Fibroblast of pulmonary artery (primary cell): ENCODE measurements at regions not wholly inside any gene's neighbourhood (a gene's known extent, or its start where the extent isn't known, plus 50 kb on each side); places are given as distances from the start of the nearest gene placed in this dataset.

Source experiments
- DNase-seq: peaks from one replicate; pipeline ENCODE4 v3.0.0-alpha.2; 2010; ENCODE audit warnings: low read depth
- H3K4me3 ChIP-seq: replicated peaks from 2 replicates; pipeline ENCODE4 v1.5.1; 2011; ENCODE audit warnings: low read depth, mild to moderate bottlenecking, control low read depth, low read length, moderate library complexity
- TF ChIP-seq, protein P1 (sequence below): IDR thresholded peaks from 2 replicates; pipeline ENCODE4 v1.5.1; 2011; ENCODE audit warnings: mild to moderate bottlenecking, control low read depth, low read length, inconsistent platforms; ENCODE audit errors: missing control alignments

DNA sequence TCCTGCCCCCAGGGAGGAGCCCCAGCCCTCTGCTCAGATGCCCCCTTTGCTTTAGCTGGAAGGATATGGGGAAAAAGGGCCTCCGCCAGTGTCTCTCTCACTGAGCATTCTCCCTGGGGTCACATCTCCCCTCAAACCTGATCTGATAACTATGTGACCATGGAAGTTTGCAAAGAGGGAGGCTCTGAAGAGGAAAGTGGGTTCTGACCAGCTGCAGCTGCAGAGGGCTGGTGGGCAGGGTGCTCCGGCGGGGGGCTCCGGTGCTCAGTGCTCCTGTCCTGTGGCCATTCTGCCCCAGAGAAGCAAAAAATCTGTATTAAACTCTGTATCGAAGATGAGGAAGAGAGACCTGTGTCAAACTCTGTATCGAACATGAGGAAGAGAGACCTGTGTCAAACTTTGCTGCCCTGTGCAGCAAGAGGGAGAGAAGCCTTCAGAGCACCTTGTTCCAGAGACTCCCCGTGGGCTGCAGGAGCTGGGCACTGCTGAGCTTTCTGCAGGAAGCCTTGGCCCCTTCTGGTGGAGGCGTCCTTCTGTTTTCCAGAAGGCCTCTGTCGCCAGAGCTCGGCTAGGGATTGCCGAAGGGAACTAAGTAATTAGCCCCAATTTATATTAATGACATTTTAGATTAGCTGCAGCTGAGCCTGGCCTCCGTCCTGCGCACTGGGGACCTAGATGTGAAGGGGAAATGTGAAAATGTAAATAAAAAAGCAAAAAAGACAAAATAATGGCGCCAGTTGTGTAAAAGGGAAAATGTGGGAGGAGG, 186.2 kb upstream of the C1orf174 start:
- DNase-seq = no peak
- TF ChIP-seq, protein P1, sequence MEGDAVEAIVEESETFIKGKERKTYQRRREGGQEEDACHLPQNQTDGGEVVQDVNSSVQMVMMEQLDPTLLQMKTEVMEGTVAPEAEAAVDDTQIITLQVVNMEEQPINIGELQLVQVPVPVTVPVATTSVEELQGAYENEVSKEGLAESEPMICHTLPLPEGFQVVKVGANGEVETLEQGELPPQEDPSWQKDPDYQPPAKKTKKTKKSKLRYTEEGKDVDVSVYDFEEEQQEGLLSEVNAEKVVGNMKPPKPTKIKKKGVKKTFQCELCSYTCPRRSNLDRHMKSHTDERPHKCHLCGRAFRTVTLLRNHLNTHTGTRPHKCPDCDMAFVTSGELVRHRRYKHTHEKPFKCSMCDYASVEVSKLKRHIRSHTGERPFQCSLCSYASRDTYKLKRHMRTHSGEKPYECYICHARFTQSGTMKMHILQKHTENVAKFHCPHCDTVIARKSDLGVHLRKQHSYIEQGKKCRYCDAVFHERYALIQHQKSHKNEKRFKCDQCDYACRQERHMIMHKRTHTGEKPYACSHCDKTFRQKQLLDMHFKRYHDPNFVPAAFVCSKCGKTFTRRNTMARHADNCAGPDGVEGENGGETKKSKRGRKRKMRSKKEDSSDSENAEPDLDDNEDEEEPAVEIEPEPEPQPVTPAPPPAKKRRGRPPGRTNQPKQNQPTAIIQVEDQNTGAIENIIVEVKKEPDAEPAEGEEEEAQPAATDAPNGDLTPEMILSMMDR = no peak
- no peak overlapping the region for H3K4me3 ChIP-seq

DNA sequence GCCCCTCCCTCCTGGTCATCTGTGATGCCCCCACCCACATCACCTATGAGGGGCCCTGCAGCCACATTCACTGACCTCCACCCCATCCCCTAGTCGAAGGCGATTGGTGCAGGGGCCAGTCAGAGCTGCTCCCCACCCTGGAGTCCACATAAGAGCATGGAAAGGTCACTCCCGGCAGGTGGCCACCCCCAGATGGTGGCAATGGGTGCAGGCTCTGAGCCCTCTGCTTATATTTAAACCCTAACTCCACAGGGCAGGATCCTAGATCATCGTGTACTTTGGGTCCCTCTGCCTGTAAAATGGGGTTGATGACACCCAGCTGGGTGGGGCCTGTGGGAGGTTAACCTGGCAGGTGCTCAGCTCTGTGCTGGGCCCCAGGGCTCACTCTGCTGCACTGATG, 186.8 kb upstream of the C1orf174 start:
- DNase-seq = no peak
- TF ChIP-seq, protein P1 = no peak
- no peak overlapping the region for H3K4me3 ChIP-seq

DNA sequence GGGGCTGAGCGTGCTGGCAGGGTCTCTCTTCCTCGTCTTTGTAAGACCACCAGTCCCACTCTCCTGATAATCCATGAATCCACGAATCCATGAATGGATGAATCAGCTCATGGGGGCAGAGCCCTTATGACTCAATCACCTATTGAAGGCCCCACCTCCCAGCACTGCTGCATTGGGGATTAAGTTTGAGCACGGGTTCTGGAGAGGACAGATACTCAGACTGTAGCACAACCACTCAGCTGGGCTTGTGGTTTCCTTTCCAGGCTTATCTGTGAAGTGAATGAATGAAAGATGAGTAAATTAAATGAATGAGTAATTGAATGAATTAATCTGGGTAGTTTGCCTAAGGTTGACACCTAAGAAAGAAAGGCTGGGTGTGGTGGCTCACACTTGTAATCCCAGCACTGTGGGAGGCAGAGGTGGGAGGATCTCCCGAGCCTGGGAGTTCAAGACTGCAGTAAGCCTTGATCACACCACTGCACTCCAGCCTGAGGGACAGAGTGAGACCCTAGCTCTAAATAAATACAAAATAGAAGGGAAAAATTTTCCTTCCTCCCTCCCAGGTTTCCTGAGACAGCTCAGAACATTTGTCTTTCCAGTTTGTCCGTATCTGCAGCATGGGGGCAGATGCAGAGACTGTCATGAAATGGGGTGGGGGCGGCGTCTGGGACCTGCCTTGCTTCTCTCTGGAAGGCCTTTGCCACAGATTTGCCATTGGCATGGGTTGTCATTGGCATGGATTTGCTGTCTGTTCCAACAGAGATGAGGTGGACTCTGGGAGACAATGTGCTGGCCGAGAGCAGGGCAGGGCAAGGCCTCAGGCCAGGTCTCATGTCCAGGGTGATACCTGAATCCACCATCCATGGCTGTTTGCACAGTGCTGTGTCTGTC, 187.7 kb upstream of the C1orf174 start:
- DNase-seq = no peak
- H3K4me3 ChIP-seq = no peak overlapping the region
- TF ChIP-seq, protein P1 = no peak

DNA sequence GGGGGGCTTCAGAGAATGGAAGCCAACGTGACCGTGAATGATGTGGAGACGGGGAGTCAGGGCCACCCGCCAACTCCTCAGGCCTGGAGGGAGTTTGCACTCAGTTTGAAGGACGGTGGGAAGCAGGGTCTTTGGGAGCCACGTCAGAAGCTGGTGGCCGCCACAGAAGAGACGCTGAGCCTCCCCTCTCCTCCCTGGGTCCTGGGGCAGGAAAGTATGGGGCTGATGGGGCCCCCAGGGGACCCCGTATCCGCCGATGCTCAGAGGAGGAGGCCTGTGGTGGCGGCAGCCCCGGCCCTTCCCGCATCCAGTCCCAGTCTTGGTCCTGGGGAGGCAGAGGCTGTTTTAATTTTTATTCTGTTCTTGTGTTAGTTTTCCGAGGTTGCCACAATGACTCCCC, 188.6 kb upstream of the C1orf174 start:
- no peak overlapping the region for H3K4me3 ChIP-seq
- TF ChIP-seq, protein P1 = no peak
- DNase-seq = no peak

DNA sequence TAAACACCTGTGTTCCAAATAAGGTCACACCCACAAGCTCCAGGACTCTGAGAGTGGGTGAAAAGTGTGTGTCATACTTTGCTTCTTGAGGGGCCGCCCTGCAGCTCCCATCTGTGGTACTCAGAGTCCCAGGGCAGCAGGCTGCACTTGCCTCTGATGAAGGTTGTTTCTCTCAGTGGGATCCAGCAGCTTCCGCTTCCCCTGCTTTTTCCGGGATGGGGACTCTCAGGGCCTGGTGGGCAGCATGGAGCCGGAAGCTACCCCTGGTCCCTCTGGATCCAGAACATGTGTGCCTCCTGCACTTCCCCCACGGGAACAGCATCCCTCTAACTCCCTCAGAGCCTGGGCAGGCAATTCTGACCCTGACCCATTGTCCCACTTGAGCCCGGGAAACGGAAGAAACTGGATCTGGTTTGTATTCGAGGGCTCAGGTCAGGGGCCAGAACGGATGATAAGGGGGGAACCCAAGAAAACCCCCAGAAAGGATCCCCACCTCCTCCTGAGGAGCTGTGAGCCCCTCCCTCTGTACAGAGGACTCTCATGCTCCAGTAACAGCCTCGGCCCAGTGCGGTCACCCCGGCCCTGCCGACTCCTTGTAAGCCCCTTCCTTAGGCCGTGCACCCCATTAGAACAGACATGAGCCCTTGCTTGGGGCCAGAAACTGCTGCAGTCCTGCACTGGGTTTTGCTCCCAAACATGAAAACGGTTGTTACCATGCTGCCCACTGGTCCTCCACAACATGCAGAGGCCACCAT, 189.5 kb upstream of the C1orf174 start:
- TF ChIP-seq, protein P1 = no peak
- H3K4me3 ChIP-seq = no peak overlapping the region
- DNase-seq = no peak

DNA sequence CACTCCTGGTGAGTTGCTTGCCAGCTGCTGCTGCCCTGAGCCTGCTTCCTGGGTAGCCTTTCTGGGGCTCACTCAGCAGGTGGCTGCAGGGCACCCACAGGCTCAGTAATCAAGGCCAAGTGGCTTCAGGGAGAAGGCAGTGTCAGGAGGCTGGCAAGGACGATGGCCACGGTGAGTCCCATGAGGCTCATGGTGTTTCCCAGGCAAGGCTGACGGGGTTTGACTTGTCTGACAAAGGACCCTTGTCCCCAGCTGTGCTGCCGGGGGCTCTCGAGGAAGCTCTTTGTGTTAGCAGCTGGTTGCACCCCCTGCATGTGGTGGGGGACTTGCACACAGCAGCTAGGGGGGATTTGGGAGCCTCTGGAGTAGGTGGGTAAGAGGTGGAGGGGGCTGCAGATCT, 190.5 kb upstream of the C1orf174 start:
- DNase-seq = no peak
- no peak overlapping the region for H3K4me3 ChIP-seq
- TF ChIP-seq, protein P1 = no peak
